NCI-H345 treated with DMSO at 0.1 percent for 48 hours (cell line): ENCODE measurements at regions not wholly inside any gene's neighbourhood (a gene's known extent, or its start where the extent isn't known, plus 50 kb on each side); places are given as distances from the start of the nearest gene placed in this dataset.

Source experiments
- DNase-seq: peaks from one replicate; lab custom pipeline; 2025; ENCODE audit not compliant: unreplicated experiment; lab: John Stamatoyannopoulos, UW

DNA sequence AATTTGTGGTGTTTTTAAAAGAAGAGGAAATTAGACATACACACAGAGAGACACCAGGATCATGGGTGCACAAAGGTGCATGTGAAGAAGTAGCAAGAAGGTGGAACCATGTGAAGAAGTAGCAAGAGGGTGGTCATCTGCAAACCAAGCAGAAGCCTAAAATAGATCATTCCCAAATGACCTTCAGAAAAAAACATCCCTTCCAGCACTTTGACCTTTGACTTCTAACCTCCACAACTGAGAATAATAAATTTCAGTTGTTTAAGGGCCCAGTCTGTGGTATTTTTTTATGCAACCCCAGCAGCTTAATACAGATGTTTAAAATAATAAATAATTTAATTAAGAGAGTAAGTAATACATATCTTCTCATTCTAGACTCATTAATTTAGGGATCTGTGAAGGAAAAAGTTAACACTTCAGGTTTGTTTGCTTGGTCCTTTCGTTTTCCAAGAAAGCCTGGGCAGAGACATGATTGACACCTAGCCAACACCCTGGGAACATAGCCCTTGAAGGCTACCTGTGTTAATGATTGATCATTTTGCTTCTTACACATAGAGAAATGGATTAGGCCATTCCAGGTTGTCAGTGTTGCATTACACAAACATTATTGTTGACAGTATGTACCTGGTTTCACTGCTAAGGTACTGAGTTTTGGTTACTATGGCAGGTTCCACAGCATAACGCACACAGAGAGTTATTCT lies 1331.2 kb upstream of the GBE1 start:
- DNase-seq, result no peak

DNA sequence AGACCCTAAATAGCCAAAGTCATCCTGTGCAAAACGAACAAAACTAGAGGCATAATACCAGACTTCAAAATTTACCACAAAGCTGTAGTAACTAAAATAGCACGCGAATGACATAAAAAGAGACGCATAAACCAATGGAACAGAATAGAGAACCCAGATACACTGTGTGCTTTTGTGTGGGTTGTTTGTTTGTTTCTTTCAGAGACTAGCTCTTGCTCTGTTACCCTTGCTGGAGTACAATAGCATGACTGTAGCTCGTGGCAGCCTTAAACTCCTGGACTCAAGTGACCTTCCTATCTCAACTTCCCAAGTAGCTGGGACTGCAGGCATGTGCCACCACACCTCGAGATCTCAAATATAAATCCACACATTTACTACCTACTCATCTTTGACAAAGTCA lies 1314.6 kb upstream of the GBE1 start:
- no peak for DNase-seq

DNA sequence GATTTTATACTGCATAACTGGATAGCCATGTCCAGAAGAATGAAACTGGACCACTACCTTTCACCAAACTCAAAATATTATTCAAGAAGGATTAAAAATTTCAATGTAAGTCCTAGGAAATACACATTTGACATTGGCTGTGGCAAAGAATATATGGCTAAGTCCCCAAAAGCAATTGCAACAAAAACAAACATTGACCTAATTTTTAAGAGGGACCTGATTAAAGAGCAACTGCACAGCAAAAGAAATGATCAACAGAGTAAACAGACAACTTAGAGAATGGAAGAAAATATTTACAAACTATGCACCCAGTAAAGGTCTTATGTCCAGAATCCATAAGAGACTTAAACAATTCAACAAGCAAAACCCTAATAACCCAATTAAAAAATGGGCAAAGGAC lies 1313.0 kb upstream of the GBE1 start:
- DNase-seq, result no peak

DNA sequence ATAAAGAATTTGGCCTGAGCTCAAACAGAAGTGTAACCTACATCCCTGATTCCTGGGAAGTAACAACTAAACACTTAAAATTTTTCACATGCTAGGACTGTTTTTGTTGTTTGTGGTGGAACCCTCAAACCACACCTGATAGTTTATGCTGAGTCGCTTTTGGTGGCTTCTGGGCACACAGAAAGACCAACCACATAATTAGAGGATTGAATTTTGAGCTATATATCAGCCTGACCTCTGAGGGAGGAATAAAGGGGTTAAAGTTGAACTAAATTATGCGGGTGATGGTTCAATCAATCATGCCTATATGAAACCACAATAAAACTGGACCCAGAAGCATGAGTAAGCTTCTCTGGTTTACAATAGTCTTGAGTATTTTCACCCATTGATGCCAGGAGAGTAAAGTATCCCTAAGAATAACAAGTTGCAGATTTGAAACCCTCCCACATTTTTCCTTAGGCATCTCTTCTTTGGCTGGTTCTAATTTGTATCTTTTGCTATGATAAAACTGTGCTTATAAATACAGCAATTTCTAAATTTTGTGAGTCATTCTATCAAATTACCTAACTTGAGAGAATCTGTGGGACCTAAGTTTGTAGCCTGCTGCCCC lies 1304.5 kb upstream of the GBE1 start:
- DNase-seq, result no peak

DNA sequence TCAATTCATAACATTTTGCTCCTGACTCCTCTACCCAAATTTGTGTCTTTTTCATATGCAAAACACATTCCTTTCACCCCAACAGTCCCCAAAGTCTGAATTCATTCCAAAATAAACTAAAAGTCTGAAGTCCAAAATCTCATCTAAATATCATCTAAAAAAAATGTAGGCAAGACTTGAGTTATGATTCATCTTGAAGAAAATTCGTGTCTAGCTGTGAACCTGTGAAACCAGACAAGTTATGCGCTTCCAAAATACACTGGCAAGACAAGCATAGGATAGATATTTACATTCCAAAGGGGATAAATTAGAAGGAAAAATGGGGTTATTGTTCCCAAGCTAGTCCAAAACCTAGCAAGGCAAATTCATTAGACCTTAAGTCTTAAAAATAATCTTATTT lies 1302.0 kb upstream of the GBE1 start:
- DNase-seq, result no peak

DNA sequence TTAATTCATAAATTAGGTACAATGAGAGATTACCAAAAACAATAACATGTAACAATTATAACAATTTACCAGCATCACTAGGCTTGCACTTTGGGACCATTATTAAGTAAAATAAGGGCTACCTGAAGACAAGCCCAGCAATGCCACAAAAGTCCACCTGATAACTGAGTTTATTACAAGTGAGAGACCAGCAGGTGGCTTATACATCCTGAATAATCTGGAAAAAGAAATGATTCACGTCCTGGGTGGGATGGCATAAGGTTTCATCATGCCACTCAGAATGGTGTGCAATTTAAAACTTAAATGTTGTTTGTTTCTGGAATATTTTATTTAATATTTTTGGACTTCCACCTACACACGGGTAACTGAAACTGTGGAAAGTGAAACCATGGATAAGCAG lies 1287.1 kb upstream of the GBE1 start:
- DNase-seq, result no peak

DNA sequence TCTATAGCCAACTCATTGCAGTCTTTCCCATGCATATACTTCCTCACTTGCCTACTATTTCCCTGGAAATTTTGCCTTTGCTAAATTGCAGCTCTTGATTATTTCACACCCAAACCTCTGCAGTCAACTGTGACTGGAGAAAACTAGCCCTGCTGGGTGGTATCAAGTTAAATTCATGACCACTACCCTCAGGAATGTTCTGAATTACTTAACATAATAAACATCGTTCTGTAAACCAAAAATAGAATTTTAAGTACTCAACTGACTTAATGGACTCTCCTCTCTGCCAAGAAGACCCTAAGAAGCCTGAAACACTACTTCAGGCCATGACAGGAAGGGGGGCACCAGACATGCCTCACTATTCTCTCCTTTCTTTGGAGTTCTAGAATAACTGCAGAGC lies 1278.0 kb upstream of the GBE1 start:
- no peak for DNase-seq

DNA sequence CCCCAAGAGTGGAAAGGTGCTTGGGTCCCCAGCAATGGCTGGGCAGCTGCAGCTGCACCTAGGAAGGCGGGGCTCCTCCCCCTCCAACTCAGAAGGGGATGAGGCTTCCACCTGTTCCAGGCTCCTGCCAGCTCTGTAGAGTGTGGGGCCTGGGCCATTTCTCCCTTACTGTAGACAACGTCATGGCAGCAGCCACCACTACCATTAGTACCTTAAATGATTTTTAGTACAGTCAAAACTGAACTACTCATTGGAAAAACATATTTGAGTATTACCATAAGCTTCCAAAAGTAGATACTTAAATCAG lies 1274.2 kb upstream of the GBE1 start:
- DNase-seq, result no peak

DNA sequence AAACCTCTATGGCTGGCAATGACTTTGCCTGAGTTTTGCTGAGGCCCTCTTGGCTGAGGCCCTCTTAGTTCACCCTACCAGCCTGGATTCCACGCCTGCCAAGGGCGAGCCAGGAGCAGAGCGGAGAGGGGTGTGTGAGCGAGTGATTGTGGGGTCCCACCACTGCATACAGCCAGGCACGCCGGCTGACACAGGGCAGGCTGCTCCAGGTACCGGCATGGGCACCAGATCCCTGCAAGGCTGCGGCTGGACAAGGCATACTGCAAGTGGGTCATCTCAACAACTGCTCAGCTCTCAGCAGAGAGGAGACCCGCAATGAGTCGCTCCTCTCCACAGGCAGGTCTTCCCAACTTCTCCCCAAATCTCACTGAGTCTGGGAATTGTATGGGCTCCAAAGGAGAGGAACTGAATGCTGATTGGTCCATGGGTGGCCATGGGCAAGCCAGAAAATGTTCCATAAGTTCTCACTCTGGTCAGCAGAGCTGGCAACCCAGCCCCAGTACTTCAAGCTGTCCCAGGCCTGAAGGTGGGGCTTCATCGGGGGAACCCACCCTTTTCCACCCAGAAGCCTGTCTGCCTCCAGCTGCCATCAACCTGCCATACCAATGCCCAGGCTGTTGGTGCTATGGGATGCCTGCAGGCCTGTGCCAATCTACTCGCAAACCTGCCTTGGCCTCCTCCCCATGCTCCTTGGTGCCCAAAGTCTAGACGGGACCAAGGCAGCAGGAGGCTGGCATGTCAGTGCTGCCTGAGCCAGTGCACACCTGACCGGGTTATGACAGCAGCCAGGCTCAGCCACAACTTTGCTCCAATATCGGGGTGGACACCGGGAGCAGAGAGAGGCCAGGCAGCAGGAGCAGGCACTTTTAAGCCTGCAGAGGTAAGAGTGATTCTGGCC lies 1273.6 kb upstream of the GBE1 start:
- DNase-seq, result no peak

DNA sequence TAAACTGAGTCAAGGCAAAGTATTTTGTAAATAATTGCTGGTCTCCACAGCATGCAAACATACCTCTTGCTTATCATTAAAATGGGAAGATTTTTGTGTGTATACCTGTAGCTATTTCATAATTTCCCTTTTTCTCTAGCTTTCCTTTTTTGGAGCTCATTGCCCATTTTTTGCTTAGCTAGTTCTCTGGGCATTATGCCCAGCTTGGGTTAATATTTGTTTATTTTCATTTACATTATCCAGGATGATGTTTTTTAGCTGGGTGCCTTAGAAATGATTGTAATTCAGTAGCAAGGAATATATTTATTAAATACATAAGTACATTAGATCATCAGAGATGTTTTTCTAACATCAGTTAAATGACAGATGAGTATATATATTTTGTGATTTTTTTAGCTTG lies 1271.7 kb upstream of the GBE1 start:
- DNase-seq, result no peak

DNA sequence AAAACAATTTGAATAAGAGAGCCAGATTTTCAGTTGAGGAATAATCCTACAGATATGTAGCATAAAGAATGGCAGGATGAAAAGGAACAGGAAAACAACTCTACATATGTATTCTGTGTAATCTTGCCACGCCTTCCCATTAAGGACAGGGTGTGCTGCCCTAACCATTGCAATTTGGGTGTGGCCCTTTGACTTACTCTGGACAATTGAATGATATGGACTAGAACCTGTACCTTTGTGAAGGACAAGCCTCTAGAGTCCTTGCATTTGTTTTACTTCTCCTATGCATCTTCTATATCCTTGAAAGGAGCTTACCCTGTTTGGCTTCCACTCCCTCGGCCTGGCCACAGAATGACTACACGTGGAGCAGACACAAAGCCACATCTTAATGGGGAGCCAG lies 1261.6 kb upstream of the GBE1 start:
- no peak for DNase-seq

DNA sequence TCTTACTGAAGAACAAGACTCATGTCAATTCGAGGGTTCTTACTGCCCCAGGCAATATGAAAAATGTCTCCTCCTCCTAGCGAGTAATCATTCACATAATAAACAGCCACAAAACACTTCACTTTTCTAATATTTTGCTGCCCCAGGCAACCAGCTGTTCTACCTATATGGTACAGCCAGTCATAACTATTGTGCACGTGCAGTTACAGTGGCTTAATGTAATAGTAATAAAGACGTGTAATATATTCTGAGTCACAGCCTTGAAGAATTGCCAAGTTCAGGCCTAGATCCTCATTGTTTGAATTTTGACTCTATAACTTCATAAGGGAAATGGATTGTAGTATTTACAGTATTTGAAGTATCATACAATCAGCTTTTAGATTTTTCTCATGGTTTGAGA lies 1250.0 kb upstream of the GBE1 start:
- DNase-seq, result no peak

DNA sequence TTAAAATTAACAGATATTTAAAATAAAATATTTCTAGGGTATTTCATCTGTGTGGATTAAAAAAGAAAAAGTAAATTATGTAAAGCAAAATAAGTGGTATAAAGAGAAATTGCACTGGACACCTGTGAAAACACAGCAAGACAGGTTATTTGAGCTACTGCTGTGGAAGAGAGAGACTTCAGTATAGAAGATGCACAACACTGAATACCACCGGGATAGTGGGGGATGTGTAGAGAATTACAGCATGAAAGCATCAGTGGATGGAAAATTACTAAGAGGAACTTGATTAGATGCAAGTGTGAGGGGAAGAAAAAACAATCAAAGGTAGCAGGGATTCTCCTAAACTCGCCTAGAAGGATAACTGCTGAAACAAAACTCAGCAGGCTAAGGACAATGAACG lies 1242.5 kb upstream of the GBE1 start:
- DNase-seq, result peak; percentile 26

DNA sequence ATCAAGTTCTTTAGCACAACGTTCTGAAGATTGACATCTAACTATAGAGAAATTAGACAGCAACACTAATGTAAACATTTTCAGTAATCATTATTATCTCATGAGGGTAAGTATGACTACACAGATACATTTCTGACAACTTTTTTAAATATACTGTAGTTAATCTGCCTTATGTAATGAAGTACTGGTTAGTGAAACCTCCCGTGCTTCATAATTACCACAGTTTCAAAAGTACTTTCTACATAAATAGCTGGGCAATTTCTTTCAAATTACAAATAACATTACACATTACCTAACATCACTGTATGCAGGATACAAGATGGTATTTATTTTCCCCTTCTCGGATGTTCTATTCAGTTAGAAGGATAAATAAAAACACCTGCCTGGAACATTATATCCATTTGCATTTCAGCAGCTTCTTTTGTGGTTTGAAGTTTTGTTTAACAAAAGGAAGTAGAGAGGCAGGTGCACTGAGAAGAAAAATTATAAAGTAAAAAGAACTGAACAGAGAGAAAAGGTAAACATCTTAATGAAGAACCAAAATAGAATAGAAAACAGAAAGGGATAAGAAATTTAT lies 1241.5 kb upstream of the GBE1 start:
- DNase-seq, result peak; percentile 56

DNA sequence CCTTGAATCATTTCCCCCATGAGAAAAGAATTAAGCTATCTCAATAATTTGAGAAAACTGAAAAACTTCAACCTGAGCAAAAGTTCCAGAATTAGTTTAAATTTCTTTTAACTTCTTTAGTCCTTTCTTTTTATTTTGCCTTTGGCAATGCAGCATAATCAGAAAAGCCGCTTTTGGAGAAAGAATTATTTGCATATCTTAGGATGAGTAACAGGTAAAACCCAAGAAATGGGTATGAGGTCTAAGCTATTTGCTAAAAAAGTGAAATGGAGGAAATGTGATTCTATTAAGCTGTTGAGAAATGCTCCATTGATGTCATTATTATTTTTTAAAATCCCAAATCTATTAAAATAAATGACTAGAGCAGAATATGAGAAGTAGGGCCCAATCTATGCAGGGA lies 1238.3 kb upstream of the GBE1 start:
- no peak for DNase-seq

DNA sequence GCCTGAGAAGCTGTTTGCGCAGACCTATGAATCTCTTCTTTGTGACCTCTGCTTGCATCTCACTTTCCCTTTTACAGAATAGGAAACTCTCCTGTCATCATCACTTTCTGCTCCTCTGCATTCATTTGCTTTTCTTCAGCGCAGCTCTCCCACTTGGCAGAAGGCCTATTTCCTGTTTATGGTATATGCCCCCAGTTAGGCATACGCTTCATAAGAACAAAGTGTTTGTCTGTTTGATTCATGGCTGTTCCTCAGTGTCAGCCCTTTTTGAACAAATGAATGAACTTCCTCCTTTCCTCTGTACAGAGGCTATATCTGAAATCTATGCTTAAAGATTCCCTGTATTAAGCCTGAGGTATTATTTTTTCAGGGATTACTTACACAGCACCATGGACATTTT lies 1216.9 kb upstream of the GBE1 start:
- DNase-seq, result no peak

DNA sequence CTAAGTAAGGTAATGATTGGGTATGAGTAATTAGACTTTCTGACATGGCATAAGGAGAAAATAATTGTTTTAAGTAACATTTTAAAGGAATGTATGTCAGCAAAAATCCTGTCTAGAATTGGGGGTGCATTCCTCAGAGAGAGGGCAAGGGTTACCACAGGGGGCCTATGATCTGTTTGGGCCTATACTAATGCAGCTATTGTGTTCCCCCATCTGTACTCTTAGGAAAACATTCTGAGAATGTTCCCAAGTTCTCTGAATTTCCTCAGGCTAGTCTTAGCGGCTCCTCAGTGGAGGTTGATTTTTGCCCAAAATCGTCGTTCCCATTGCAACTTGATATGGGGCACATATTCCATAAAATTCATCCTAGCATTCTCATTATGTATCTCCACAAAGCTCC lies 1216.4 kb upstream of the GBE1 start:
- DNase-seq, result no peak

DNA sequence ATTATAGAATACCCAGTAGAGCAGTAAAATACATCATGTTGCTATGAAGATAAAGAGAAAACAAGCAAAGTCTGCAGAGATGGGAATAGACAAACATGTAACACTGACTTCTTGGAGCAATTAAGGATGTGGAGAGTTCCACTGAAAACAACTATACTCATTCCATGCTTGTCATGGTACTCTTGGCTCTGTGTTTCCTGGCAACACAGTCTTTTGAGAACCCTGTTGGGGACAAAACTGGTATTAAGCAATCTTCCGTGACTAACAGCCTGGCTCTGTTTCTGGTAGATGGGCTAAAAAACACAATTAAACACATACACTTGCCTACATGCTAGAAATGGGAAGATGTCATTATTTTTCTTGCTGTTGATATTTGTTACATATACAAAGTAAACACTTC lies 1212.3 kb upstream of the GBE1 start:
- DNase-seq, result no peak

DNA sequence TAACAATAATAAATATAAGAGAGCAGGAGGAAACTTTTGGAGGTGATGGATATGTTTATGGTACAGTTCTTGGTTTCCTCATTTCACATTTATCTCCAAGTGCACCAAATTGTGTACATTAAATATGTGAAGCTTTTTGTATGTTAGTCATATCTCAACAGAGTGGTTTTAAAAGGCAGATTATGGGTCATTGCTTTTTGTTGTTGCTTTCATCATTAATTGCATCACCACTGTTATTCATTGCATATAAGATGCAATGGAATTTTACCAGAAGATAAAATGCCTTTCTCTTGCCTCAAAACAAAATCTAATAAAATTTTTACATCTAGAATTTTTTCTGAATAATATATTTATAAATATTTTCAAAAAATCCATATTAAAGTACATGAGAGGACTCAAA lies 1198.9 kb upstream of the GBE1 start:
- no peak for DNase-seq

DNA sequence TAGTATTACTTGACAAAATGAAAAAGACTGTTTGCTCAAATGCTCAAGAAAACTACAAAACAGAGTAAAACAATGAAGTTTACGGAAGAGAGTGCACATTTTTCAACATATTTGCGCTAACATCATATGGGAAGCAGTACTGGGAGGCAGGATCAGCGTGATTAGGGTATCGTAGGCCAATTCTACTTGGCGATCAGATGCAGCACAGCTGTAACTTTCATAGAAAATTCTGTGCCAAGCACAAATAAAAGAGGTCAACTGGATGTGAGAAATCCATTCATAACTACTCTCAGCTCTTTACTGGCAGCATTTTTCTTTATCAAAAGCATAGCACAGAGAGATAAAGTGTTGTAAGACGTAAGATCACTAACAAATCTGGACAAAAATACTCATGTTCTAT lies 1196.3 kb upstream of the GBE1 start:
- DNase-seq, result no peak

DNA sequence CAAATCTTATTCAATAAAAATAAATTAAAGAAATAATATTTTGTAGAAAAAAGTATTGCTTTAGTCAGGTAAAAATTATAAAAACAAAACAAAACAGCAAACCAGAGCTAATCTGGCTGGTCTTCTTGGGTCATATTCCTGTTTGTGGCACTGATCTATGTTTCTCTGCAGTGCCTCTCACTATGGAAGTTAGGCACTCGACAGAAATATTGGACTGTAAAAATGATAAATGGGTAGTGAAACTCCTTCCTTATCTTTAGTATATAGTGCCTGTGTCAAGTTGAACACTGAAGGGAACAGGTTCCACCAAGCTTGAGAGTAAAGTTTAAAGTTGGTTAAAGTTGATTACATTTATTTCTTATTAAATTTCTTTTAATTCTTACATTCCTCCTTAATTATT lies 1195.6 kb upstream of the GBE1 start:
- no peak for DNase-seq

DNA sequence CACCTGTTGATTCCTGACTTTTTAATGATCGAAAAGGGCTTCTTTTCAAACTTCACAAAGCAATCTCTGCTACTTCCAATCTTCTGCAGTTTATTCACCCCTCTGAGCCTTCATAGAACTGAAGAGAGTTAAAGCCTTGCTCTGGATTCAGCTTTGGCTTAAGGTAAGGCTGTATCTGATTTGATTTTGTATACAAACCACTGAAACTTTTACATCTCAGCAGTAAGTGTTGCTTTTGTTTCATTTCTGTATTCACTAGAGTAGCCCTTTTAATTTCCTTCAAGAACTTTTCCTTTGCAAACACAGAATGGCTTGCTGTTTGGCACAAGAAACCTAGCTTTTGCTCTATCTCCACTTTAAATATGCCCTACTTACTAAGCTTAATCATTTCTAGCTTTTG lies 1193.0 kb upstream of the GBE1 start:
- no peak for DNase-seq
